GM12874 (cell line): ENCODE measurements at regions not wholly inside any gene's neighbourhood (a gene's known extent, or its start where the extent isn't known, plus 50 kb on each side); places are given as distances from the start of the nearest gene placed in this dataset.

Experiments used
- CTCF ChIP-seq: IDR thresholded peaks from 2 replicates; pipeline ENCODE4 v1.5.1; 2011; ENCODE audit warnings: low read depth, mild to moderate bottlenecking, control low read depth, low read length, moderate library complexity; ENCODE audit not compliant: insufficient read depth

GRCh38 chr16:74199066-74199841 is 97.4 kb upstream of the PSMD7 start:
- no peak for TF ChIP-seq CTCF

GRCh38 chr16:74192281-74192797 is 104.3 kb upstream of the PSMD7 start:
- no peak for TF ChIP-seq CTCF

- TF ChIP-seq CTCF, result no peak
Measured at GRCh38 chr16:74190292-74190691, 106.3 kb upstream of the PSMD7 start.

- no peak for TF ChIP-seq CTCF
Measured at GRCh38 chr16:74188856-74189255, 107.8 kb upstream of the PSMD7 start.

- no peak for TF ChIP-seq CTCF
Measured at GRCh38 chr16:74186561-74186971, 110.0 kb upstream of the PSMD7 start.

- no peak for TF ChIP-seq CTCF
Measured at GRCh38 chr16:74184839-74185238, 111.8 kb upstream of the PSMD7 start.

GRCh38 chr16:74183601-74184360 is 112.8 kb upstream of the PSMD7 start:
- TF ChIP-seq CTCF, result no peak
